ENCODE measurements at regions not wholly inside any gene's neighbourhood (a gene's known extent, or its start where the extent isn't known, plus 50 kb on each side); places are given as distances from the start of the nearest gene placed in this dataset.

DNA sequence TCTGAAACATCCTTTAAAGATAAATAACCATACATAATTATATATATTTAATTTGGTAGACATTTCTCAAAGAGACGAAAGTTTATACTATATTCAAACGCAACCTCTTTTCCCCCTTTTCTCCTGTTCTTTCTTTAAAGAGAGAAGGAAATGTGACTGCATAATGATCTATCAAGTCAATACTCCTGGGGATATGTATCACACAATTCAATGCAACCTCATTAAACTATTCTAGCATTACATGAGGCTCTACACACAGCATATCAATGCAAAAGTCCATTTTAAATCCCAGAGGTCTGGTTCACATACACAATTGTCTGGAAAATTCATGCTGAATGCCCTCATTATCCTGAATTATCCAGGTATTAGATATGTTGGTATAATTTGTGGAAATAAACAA, 330.7 kb downstream of the LMX1A start:
- no peak for DNase-seq (ENCODE audit: low spot score)

DNA sequence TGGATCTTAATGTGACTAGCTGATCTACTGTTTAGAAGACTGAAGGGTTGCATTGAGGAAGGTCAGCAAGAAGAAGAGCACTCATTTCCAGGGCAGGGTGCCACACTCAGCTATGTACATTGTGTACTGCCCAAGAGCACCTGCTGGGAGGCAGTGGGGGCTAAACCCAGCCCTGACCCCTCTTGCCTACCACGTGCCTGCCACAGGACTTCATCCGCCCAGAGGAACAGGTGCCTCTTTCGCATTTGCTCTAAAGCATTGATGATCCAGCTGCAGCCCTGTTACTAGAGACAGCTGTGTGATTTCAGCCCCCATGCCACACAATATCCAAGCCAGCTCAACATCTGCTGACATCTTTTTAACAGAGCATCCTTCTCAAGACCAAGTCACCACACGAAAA, 341.8 kb downstream of the LMX1A start:
- no peak for DNase-seq (ENCODE audit: low spot score)

GRCh38 chr1:165011991-165012531, 344.5 kb downstream of the LMX1A start:
- DNase-seq (ENCODE audit: low spot score), result no peak

DNA sequence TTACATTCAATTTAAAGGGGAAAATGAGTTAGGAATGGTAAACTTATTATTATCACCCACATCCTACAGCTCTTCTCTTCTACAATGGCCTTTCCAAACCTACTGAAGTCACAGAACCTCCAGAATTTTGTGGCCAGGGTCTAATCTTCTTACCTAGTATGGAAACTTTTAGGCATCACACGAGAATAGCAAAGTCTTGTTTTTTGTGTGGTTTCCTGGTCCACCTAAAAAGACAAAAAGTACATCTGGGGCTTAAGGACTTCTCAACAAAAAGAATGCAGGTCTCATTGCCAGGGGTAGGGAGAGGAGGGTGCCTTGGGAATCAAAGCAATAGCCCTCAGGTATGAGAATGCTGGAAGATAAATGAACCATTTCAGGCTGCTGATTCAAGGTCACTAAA, 345.3 kb downstream of the LMX1A start:
- no peak for DNase-seq (ENCODE audit: low spot score)

- no peak for DNase-seq (ENCODE audit: low spot score)
Measured at GRCh38 chr1:165010418-165011070, 346.0 kb downstream of the LMX1A start.

DNA sequence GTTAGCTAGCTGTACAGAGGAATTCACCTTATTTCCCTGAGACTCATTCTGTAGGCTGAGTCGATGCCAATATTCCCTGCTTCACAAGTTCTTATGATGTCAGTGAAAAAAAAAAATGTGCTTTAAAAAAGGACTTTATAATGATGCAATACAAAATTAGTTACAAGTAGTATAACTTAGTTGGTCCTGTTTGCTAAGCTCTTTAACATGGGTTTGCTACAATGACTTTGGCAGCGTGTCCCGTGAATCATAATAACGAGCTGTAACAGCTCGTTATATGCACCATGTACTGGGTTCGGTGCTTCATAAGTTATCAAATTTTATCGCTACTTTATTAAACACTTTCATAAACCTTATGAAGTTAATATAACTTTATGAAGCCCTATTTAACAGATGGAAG, 349.7 kb downstream of the LMX1A start:
- no peak for DNase-seq (ENCODE audit: low spot score)

DNA sequence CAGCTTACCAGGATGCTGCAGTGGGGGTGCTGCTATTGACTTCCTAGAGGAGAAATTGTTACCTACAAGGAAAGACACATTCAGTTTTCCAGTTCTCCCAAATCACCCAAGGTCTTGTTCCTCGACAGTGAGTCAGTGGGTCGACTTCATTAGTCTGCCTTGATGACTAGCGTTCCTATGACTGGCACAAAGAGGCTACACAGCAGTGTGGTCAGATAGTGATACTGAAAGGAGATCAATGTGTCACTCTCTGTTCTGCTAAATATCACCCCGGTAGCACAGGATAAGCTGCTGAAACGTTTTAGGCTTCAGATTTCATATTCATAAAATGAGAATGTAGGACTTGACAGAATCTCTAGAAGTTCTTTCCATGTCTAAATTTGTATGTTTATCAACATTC, 357.4 kb downstream of the LMX1A start:
- DNase-seq (ENCODE audit: low spot score), result no peak

DNA sequence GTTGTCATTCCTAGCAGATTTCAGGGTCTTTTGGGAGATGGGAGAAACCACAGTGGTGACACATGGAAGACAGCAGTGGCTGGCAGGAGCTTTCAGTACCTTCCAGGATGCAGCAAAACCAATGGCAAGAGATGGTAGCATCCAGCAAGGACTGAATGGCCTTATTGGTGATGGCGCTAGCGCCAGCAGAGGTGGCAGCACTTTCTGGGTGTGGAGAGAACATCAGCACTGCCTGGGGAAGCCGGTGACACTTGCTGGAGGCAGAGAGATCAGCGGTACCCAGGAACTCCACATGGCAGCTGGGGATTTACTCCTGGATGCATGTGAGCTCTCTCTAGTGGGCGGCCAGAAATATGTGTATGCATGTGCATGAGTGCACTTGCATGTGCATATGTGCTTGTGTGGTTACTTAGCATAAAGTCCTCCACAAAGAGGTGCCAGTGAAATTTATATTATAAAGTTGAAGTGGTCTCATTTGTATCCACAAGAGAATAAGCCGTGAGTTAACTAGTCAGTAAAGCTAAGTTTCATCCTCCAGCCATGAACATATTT, 364.7 kb downstream of the LMX1A start:
- DNase-seq (ENCODE audit: low spot score), result no peak

DNA sequence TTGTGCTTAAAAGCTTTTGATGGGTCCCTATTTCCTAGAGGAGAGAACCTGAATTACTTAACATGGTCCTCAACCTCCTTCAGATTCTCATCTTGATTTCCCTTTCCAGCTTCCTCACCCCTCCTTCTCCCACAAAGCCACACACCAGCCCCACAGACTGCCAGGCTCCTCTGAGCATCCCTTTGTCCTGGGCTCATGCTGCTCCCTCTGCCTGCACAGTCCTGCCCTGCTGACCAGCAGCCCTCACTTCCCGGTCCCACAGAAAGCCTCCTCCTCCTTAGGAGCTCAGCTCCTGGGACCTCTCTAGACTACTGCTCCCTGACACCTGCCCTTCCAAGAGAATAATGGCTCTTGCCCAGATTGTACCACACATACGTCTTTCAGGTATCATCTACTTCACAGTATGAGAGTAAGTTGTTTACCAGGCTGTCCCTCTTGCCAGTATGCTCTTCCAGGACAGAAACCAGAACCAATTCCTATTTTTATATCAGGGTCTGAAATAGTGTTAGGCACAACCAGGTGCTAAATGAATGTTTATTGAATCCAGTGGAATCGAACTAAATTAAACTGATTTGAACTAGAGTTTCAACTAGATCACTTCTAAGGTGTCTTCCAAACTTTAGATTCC, 373.4 kb downstream of the LMX1A start:
- DNase-seq (ENCODE audit: low spot score), result no peak

DNA sequence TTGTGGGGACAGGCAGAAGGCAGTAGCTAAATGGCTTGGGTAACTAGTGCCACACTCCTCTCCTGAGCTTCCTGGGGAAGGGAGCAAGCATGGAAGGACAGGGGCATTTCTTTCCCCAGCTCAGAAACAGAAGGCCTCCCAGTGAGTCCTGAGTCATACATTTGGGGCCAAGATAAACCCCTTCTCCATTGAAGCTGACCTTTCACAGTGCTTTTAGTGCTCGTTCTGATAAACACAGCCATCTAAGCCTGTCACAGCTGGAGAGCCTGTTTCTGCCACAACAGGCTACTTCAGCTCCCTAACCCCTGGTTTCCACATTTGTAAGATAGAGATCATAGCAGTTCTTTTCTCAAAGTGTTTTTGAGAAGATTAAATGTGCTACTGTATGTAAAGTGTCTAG, 374.0 kb downstream of the LMX1A start:
- DNase-seq (ENCODE audit: low spot score), result no peak

DNA sequence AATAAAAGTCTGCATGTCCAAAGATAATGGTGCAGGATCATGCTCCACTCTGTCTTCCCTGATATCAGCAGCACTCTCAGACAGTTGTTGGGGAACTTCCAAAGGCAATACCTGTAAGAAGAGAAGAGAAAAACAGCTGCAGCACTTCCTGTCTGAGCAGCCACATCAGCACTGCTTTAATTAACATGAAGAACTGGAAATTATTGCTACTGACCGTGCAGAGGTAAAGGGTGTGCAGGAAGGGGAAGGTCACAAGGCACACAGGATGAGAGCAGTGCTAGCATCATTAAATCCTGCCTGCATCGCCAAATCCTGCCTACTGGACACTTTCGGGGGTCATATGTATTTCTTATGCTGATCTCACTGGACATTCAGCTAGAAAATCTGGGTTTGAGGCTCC, 379.0 kb downstream of the LMX1A start:
- DNase-seq (ENCODE audit: low spot score), result no peak

- DNase-seq (ENCODE audit: low spot score), result no peak
Measured at GRCh38 chr1:164971921-164972415, 384.5 kb downstream of the LMX1A start.

GRCh38 chr1:164971391-164971790, 385.1 kb downstream of the LMX1A start:
- DNase-seq (ENCODE audit: low spot score), result no peak

- DNase-seq (ENCODE audit: low spot score), result no peak
Measured at GRCh38 chr1:164969253-164969652, 387.3 kb downstream of the LMX1A start.

DNA sequence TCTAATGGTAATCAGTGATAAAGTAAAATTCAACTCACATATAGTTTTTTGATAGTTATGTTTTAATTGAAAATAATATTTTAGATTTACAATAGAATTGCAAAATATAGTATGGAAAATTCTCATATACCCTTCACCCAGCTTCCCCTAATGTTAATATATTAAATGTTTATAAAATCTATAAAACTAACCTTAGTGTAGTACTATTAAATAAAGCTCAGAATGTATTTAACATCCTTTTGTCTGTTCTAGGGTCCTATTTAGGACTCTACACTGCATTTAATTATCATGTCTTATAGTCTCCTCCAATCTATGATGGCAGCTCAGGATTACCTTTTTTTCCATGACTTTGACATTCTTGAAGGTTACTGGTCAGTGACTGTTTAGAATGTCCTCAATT, 389.2 kb downstream of the LMX1A start:
- no peak for DNase-seq (ENCODE audit: low spot score)

DNA sequence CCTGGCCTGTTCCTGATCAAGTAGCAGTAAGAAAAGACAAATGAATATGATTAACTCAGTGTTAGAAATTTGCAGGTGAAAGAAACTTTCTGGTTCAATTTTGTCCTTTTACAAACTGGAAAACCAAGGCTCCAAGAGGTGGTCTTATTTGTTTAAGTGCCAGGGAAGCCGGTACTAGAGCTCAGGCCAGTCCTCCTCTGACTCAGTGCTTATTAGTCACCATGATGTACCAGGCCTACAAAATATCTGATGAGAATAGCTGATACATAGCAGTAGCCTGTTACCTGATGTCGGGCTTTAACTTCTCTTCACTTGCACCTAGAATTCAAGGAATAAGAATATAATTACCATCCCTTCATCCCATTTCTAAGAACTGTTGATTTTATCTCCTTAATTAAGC, 394.8 kb downstream of the LMX1A start:
- no peak for DNase-seq (ENCODE audit: low spot score)

DNA sequence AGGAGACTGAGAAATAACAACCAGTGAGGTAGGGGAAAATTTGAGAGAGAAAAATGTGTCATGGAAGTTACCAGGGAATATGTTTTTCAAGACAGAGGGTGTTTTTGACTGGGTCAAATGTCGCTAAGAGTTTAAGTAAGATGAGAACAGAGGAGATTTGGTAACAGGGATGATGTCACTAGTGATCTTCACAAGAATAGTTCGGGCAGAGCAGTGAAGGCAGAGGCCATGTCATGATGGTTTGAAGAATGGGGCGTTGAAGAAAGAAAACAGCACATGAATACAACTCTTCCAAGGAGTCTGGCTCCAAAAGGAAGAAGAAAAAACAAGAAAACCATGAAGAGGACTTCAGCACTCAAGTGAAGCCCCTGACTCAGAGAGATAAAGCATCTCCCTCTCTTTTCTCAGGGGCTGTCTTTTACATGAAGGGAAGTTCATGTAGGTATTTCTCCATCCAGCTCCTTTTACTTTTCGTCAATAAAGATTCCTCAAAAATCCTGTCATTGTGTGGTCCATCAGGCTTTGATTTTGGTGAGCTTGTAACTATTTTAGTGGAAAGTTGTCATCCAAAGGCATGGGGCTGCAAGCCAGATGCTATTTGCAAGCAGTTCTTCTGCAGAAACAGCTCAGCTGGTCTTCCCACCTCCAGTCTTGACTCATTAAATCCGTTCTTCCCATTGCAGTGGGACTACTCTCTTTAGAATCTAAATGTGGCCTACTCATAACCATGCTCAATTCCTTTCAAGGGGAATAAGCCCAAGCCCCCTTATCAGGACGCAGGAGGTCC, 397.3 kb downstream of the LMX1A start:
- DNase-seq (ENCODE audit: low spot score), result no peak

GRCh38 chr1:164953815-164954214, 394.8 kb downstream of the PBX1 start:
- DNase-seq (ENCODE audit: low spot score), result no peak

DNA sequence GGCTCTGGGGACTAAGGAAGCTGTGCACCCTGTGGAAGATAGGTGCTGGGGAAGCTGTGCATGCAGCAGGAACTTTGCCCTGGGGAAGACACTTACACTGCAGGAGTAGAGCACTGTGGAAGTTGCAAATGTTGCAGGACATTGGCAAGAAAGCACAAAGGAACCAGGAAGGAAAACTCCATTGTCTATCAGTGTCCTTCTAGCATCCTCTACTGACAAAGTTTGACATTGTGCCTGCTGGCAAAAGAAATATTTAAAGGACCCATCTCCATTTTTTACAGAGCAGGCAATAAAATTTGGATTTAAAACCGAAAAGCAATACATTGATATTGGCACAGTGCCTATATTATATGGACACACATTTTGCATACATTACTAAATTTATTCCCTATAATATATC, 394.1 kb downstream of the PBX1 start:
- no peak for DNase-seq (ENCODE audit: low spot score)

DNA sequence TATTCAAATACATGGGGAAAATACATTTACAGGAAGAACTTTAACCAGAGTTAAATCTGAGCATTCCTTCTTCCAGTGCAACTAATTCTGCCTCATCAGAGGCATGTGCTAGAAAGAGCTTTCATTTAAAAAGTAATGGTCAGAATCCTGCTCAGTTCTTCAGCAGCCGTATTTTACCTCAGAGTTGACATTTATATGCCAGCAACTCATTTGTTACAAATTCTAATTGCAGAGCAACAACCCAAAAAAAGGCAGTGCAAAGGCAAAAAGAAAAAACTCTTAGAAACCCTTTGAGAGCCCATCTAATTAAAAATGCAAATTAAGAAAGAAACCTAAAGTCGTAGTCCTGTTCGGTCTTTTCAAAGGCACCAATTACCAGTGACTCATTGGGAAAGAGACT, 392.5 kb downstream of the PBX1 start:
- no peak for DNase-seq (ENCODE audit: low spot score)

GRCh38 chr1:164950541-164950986, 391.6 kb downstream of the PBX1 start:
- DNase-seq (ENCODE audit: low spot score), result no peak

GRCh38 chr1:164949771-164950471, 390.9 kb downstream of the PBX1 start:
- DNase-seq (ENCODE audit: low spot score), result no peak
